GM18499 (cell line): ENCODE measurements at regions not wholly inside any gene's neighbourhood (a gene's known extent, or its start where the extent isn't known, plus 50 kb on each side); places are given as distances from the start of the nearest gene placed in this dataset.
"Not testable (repeated sequence)": the region's sequence is repeated elsewhere in the genome, so short reads cannot be mapped to it uniquely, and the experiment has no call there.

Experiments used
- ATAC-seq: cut with Tn5 transposase; IDR thresholded peaks from one replicate; pipeline ENCODE4 v1.9.1; 2021; ENCODE audit warnings: moderate number of reproducible peaks; ENCODE audit not compliant: insufficient read depth, unreplicated experiment

- ATAC-seq: no peak
Observed at GRCh38 chr2:129002751-129003150, 684.1 kb upstream of the HS6ST1 start.

DNA sequence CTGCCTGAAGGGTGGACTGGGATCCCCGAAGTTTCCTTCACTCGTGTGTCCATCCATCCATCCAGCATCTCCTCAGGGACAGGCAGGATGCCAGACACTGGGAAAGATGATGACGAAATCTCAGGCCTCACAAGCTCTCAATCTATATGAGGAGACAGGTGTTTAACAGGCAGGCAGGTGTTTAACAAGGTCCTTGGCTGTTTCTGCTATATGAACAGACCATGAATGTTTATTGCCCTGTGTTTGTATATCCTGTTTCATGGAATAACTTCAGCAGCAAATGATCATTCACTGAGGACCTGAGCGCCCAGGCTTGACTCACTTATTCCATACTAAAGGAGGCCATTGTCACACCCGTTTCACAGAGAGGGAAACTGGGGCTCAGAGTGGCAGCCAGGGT, 685.8 kb upstream of the HS6ST1 start:
- no peak for ATAC-seq

DNA sequence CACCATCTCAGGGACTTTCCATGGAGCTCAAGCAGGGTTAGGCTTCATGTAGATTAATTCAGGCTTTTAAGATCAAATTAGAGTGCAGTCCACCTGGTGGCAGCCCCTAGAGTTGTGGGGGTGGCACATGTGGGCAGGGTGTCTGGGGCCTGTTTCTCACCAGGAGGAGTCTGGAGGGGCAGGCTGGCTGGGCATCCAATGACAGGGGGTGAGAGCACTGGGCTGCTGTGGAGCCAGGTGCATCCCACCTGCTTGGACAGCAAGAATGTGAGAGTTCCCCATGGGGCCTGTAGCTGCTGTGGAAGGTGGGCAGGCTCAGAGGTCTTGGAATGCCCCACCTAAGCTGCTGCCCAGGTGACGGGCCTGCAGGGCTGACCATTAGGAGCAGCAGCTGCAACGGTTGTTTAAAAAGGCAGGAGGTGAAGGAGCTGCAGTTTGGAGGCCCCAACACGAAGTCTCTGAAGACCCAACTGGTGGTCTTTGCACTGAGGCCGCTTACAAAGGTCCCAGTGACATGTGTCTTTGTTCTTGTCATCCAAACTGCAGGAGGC, 686.3 kb upstream of the HS6ST1 start:
- no peak for ATAC-seq

GRCh38 chr2:129006135-129006886, 687.6 kb upstream of the HS6ST1 start:
- no peak for ATAC-seq

DNA sequence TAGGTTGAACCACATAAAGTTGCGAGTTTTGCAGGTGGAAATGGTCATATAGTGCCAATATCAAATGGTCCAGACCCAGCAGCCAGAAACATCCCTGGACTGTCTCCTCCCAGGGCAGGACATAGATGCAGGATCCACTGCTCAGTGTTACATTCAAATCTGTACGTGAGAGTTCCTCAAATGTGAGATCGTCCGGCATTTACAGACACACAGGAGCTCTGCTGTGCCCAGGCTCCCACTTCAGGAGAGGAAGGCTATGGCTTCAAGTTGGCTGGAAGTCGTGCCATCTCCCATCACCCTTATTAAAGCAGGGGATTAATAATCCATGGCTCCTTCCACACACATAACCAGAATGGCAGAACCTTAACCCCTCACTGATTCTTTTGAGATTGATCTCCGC, 688.2 kb upstream of the HS6ST1 start:
- ATAC-seq: no peak

GRCh38 chr2:129008055-129008880, 689.6 kb upstream of the HS6ST1 start:
- ATAC-seq: no peak

DNA sequence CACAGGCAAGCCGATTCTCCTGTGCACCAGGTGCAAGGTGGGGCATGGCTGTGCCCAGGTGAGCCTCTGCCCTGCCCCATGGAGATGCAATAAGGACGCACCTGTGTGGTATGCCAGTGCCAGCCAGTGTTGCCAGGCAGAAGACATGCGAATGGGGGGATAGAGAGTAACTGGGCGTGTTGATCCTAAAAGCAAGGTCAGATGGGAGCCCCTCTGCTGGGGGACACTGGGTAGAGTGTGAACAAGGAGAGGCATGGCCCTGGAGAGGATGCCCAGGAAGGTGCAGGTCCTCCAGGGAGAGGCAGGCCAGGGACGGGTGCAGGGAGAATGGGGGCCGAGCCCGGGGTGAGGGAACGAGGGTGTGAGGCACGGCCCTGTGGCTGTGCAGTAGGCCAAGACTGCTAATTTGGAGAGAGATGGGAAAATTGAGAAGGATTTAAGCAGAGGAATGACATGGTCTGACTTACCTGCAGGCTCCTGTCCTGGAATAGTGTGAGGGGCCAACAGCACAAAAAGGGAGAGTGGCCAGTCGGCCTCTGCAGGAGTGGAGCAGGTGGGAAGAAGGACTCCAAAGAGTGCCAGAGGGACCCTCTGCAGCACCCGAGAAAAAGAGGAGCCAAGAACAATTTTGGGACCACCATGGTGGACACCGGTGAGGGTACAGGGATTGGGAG, 690.4 kb upstream of the HS6ST1 start:
- ATAC-seq: no peak

- no peak for ATAC-seq
Observed at GRCh38 chr2:129009555-129010146, 691.0 kb upstream of the HS6ST1 start.

DNA sequence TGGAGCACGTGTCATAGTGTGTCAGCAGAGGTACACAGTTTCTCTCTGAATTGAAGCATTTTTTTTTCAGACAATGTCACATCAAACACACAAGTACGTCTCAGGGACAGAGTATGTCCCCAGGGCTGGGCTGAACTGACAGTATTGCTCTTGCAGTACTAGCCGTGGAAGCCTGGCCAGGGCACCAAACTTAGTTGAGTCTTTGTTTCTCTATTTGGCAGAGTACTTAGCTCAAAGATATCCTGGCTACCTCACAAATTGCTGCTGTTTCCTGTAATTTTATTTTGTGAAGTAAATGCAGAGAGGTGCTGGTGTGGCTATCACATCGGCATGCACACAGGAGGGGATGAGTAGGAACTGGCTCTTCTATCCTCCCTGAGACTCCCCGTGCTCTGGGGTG, 691.6 kb upstream of the HS6ST1 start:
- no peak for ATAC-seq

- ATAC-seq: no peak
Observed at GRCh38 chr2:129011466-129012061, 692.9 kb upstream of the HS6ST1 start.

DNA sequence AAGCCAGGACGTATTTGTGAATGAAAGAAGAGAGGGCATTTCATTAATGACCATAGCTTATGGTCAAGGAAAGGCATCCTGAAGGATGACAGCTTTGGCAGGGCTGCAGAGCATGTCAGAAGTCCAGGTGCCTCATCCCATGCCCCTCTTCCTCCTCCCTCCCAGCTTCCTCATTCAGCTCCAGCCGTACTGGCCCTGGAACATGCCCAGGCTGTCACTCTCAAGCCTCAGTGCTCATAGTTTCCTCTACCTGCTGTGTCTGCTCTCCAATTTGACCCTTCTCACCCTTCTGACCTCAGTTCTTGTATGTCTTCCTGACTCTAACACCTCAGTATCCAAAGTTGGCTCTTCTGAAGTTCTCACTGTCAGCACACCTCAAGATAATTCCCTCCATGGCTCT, 695.8 kb upstream of the HS6ST1 start:
- ATAC-seq: no peak

DNA sequence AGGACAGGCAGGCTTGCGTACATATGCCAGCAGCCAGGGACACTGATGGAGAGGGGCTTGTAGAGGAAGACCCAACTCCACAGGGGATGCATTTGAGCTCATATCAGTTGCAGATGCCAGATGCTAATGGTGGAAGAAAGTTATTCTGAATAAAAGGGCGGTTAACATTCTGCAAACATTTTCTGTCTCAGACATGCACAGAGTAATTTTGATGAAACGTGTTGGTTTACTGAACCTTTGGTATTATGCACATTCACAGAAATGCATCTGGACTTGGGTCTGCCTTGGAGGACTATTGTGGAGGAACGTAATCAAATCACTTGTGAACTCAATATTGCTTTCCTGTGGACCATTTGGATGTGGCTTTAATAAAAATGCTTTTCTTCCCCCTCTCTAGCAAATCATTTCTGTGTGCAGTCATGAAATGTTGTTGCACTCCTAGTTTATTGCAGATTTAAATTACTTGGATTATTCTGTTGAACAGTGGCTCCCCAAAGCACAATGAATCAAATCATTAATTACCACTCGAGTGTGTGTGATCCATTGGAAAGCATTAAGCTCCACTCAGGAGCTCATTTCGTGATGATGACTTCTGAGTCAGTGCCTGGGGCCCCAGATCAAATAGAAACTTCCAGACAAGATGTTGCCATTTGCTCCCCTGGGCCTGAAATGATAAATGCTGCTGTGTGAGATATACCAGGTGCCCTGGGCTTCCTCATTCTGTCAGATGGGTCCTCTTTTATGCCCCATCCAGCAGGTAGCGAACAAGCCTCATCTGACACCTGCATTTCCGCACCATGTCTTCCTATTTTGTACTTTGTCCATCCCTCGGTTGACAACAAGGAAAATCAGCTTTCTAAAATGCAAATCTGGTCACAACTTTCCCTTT, 697.0 kb upstream of the HS6ST1 start:
- ATAC-seq: no peak

- no peak for ATAC-seq
Observed at GRCh38 chr2:129016972-129017371, 698.3 kb upstream of the HS6ST1 start.

DNA sequence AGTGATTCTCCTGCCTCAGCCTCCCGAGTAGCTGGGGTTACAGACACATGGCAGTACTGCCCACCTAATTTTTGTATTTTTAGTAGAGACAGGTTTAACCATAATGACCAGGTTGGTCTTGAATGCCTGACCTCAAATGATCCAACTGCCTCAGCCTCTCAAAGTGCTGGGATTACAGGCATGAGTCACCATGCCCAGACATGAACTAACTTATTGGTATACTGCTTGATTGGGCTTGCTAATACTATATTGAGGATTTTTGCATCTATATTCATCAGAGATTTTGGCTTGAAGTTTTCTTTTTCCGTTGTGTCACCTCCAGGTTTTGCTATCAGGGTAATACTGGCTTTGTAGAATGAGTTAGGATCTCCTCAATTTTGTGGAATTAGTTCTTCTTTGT, 706.1 kb upstream of the HS6ST1 start:
- no peak for ATAC-seq

- ATAC-seq: no peak
Observed at GRCh38 chr2:129035992-129036391, 717.3 kb upstream of the HS6ST1 start.

- ATAC-seq: not testable (repeated sequence)
Observed at GRCh38 chr2:129043677-129044076, 725.0 kb upstream of the HS6ST1 start.

DNA sequence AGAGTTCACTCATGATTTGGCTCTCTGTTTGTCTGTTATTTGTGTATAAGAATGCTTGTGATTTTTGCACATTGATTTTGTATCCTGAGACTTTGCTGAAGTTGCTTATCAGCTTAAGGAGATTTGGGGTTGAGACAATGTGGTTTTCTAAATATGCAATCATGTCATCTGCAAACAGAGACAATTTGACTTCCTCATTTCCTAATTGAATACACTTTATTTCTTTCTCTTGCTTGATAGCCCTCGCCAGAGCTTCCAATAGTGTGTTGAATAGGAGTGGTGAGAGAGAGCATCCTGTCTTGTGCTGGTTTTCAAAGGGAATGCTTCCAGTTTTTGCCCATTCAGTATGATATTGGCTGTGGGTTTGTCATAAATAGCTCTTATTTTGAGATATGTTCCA, 727.8 kb upstream of the HS6ST1 start:
- not testable (repeated sequence) for ATAC-seq

DNA sequence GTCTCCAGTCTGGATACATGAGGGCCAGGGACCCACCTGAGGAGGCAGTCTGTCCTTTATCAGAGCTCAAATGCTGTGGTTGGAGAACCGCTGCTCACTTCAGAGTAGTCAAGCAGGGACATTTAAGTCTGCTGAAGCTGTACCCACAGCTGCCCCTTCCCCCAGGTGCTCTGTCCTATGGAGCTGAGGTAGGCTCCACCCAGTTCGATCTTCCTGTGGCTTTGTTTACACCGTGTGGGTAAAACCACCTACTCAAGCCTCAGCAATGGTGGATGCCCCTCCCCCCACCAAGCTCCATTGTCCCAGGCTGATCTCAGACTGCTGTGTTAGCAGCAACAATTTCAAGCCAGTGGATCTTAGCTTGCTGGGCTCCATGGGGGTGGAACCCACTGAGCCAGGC, 731.4 kb upstream of the HS6ST1 start:
- ATAC-seq: no peak

- ATAC-seq: no peak
Observed at GRCh38 chr2:129055242-129055641, 736.6 kb upstream of the HS6ST1 start.
